GM21526 (cell line): ENCODE measurements at regions not wholly inside any gene's neighbourhood (a gene's known extent, or its start where the extent isn't known, plus 50 kb on each side); places are given as distances from the start of the nearest gene placed in this dataset.
"Not testable (repeated sequence)": the region's sequence is repeated elsewhere in the genome, so short reads cannot be mapped to it uniquely, and the experiment has no call there.

Source experiments
- ATAC-seq: cut with Tn5 transposase; IDR thresholded peaks from one replicate; pipeline ENCODE4 v1.9.1; 2021; ENCODE audit warnings: moderate library complexity; ENCODE audit not compliant: unreplicated experiment, low FRiP score

DNA sequence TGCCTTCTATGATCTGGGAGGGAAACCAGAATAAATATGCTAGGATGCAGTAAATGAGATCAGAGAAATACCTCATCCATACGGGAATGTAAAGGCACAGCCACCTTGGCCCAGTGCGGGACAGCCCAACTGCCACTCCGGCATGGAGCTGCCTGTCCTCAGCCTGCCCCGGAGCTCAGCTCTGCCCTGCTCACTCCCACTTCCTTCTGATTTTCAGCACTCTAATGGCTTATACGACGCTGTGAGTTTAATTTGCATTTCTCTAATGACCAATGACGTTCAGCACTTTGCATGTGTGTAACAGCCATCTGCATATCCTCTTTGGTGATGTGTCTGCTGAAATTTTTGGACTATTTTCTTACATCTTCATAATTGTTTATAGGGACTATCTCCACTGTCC, 172.5 kb upstream of the RAB6C start:
- no peak for ATAC-seq

DNA sequence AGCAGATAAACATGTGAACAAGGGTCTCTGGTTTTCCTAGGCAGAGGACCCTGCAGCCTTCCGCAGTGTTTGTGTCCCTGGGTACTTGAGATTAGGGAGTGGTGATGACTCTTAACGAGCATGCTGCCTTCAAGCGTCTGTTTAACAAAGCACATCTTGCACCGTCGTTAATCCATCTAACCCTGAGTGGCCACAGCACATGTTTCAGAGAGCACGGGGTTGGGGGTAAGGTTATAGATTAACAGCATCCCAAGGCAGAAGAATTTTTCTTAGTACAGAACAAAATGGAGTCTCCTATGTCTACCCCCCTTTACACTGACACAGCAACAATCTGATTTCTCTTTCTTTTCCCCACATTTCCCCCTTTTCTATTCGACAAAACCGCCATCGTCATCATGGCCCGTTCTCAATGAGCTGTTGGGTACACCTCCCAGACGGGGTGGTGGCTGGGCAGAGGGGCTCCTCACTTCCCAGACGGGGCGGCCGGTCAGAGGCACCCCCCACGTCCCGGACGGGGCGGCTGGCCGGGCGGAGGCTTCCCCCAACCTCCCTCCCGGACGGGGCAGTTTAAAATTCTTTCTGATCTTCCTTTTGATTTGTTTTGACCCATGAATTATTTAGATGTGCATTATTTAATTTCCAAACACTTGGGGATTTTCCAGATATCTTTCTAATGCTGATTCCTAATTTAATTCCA, 171.7 kb upstream of the RAB6C start:
- ATAC-seq, result not testable (repeated sequence)

DNA sequence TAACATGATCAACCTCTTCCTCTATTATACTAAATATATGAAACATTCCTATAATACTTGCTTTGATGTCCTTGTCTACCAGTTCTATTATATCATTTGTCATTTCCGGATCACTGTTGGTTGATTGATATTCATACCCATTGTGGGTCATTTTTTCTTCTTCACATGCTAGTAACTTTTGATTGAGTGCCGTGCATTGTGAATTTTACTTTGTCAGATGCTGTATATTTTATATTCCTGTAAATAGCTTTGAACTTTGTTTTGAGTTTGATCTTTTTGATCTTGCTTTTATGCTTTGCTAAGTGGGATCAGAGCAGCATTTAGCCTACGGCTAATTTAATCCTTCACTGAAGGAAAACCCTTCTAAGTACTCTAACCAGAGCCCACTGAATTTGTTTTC, 168.9 kb upstream of the RAB6C start:
- no peak for ATAC-seq

DNA sequence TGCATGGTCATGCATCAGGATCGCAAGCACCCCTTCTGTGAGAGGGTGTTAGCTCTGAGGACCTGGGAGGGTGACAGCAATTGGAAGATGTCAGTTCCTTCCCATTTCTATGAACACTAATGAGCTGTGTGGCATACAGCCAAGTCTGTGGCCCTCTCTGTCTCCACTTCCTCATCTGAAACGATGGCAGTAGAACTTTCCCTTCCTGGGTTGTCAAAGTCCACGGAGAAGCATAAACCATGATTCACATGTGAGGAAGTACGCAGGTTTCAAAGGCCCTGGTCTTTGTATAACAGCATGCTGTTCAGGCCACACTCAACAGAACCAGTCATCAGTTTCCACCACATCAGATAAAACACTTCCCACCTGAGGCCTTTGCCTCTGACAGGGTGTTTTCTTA, 167.4 kb upstream of the RAB6C start:
- no peak for ATAC-seq

DNA sequence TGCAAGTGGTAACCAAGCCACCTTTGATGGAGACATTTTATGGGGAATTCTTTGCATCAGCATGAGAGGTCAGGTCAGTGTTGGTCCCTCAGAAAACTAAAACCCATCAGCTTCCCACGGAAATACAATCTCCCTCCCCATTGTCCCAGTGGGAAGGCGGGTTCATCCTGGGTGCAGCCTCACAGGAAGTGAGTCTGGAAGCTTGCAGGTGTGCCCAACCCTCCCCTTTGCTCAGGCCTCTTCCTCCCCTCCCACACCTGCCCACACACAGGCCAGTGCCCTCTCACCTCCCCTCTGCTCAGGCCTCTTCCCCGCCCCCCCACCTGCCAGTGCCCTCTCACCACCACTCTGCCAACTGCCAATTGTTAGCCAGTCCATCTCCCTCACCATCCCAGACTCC, 166.8 kb upstream of the RAB6C start:
- no peak for ATAC-seq

DNA sequence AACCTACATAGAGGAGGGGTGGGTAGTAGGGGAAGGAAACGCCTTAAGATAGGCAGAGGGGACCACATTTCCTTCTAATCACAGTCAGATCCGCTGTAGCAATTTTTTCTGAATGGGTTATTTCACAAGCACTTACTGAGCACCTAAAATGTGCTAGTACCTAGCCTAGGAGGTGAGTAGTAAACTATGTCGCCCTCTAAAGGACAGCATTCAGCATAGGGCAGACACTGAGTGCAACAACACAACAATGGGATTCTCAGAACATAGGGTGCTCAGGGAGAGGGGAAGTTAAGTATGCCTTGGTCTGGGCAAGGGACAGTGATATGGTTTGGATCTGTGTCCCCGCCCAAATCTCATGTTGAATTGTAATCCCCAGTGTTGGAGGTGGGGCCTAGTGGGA, 166.1 kb upstream of the RAB6C start:
- ATAC-seq, result no peak

DNA sequence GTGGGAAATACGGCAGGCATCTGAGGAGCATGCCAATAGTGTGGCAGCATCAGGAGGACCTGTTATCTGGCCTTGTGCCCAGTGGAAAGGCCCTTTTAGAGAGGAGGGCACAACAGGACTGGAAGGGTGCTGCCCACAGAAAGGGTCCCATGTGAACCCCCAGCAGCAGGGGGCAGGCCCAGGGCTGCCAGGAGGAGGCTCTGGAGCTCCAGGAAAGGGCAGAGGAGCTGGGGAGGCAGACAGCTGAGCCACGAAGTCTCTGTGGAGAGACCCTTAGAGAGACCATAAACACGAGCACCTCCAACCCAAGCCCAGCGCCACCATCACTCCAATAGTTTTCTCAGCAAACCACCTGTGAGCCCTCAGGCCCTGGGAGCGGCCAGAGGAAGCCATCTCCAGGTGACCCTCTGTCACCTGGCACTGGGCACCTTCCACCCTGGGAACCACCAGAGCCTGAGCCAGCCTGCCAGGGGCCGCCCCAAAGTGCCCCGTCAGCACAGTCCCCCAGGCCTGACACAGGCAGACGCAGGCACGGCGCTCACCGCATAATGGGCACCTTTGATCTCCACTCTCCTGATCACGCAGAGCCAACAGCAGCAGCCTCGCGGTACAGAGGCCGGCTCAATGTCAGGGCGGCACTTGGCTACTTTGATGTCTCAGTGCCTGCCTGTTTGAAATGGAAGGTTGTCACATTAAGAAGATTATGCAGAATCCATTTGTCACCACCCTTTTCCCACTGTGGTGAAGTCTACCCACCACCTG, 162.5 kb upstream of the RAB6C start:
- ATAC-seq, result no peak

DNA sequence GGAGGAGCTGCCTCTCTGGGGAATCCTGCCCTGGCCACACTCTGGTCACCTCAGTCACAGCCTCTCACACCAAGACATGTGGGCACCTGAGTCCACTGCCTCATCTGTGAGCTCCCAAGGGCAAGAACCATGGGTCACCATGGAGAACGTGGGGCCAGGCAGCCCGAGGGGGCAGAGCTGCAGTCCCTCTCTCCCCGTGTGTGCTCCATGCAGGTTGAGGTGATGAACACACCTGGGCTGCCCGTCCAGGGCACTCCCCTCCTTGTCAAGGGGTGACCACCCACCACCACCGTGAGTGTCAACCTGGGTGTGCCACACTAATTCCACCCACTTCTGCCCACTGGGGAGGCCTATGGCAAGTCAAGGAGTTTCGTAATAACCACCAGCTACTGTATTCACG, 159.6 kb upstream of the RAB6C start:
- ATAC-seq, result no peak

DNA sequence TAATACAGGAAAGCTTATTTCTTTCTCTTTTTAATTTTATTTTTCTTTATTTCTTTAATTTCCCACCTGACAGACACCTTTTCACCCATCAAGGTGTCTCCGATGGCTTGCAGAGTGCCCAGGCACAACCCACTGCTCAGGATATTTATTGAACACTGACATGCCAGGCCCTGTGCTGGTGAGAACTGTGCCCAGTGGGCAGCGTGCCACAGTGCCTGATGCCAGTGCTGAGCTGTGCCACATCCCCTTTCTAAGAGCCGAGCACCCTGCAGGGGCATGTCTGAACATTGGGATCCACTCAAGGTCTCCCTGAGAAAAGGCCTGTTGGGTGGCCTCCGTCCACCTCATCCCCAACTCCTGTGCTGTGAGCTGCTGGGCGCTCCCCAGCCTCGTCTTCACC, 158.6 kb upstream of the RAB6C start:
- no peak for ATAC-seq

DNA sequence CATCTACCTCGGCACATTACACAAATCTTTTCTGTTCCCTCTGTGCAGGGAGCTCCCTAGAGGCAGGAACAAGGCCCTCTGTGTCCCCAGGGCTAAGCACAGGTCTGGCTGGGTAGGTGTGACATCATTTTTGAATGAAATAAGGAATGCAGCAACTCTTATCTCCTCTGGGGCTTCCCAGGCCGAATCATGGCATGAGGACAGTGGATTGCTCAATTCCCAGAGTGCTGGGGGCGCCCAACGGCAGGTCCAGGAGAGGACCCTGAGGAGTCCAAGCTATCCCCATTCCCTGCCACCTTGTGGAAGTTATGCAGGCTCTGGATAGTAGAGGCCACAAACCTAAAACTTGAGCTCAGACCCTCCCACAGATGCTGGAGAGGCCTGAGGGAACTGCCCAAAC, 158.0 kb upstream of the RAB6C start:
- ATAC-seq, result no peak

DNA sequence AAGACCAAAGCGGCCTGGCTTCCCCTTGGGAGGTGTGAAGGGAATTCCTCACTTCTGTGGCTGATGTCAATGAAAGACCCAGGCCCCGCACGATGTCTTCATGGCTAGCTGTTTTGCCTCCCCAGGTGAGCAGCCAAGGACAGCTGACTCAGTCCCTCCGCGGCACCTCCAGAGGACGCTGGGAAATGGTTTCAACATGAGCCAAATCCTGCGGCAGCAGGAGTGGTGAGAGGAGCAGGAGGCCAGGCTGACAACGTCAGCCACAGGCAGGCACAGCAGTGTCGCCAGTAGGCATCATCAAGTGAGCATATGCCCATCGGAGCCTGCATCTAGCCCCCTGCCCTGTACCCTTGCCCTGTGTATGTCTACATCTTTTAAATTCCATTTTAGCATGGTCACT, 156.4 kb upstream of the RAB6C start:
- ATAC-seq, result no peak

DNA sequence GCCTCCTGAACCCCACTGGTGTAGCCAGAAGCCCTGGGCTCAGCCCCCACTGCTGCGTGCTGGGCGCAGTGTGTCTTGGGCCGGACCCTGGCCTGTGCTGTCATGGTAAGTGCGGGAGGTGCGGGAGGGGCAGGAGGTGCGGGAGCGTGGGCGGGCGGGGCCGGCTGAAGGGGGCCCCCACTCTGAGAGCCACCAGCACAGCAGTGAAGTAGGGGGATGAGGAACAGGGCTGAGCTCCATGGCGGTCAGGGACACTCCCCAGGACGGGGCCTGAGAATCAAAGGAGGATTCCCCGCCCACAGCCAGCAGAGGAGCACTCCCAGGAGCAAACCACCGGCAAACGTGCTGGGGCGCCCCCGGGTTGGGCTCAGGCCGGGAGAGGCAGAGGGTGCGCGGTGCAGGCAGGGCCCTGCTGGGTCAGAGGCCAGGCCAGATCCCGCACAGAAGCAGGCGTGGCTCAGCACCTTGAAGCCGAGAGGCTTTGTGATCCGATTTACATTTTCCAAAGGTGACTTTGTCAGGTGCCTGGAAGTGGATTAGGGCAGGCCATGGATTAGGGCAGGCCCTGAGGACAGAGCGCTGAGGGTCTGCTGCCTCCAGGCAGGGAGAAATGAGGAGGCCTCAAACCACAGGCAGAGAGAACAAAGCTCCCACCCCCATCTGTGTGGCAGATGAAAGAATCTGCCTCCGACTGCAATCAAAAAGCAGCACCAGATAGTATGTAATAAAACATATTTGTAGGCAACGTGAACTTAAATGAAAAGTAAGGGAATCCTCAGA, 152.0 kb upstream of the RAB6C start:
- ATAC-seq, result no peak

DNA sequence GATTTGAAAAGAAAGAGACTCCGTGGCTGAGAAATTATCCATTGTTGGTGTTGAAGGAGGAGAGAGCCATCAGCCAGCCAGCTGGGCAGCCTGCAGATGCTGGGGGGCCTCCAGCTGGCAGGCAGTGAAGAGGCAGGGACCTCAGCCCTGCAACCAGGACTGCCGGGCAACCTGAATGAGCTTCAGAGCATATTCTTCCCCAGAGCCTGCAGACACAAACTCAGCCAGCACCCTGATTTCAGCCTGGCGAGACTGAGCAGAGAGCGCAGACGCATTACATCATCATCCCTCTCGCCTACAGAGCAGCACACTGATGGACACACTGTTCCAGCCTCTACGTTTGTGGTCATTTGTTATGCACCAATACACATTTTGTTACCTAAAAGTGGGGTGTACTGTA, 150.7 kb upstream of the RAB6C start:
- ATAC-seq, result no peak

DNA sequence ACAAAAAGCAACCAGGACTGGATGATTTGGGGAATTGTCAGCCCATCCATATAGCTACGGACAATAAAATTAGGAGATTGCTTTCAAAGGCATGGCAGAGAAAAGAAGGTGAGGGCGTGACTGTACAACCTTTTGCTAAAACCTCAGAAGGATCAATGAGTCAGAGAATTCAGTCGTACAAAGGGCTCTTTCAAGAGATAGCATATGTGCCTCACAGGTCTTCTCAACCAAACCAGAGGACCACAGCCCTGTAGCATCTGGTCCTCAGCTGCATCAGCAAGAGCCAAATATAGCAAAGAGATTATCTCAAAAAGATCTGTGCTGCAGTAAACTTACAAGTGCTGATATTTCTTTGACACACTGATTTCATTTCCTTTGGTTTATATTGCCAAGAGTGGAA, 149.9 kb upstream of the RAB6C start:
- no peak for ATAC-seq

DNA sequence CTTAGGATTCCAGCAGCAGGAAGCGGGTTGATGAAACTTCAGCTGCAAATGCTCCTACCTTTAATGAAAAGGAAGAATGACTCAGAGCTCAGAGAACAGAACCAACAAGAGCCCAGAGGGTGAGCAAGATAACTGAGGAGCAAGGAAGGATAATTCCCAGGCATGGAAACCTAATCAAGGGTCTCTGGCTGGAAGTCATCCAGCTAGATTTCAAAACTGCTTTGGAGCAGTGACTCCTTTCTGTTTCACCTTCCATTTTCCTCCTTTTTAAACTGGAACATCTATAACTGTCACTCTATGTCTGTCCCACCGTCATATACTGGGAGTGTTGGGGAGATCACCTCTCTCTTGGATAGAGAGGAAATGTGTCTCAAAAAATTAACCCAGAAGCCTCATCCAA, 148.4 kb upstream of the RAB6C start:
- ATAC-seq, result no peak

DNA sequence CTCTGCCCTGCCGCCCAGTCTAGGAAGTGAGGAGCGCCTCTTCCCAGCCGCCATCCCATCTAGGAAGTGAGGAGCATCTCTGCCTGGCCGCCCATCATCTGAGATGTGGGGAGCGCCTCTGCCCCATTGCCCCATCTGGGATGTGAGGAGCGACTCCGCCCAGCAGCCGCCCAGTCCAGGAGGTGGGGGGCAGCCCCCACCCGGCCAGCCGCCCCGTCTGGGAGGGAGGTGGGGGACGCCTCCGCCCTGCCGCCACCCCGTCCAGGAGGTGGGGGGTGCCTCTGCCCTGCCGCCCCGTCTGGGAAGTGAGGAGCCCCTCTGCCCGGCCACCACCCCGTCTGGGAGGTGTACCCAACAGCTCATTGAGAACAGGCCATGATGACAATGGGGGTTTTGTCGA, 146.0 kb upstream of the RAB6C start:
- ATAC-seq, result not testable (repeated sequence)

DNA sequence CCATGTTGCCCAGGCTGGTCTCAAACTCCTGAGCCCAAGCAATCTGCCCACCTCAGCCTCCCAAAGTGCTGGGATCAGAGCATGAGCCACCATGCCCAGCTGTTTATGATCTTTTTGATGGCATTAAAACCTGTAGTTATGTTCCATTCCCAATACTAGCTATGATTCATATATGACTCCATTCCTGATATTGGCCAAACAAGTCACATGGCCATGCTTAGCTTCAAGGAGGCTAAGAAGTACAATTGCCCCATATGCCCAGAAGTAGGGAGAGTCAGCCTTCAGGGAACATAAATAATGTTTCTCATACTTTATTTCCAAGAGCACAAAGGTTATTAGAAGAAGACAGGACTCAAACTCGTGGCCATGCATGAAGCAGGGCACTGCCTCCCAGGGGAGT, 132.4 kb upstream of the RAB6C start:
- no peak for ATAC-seq

DNA sequence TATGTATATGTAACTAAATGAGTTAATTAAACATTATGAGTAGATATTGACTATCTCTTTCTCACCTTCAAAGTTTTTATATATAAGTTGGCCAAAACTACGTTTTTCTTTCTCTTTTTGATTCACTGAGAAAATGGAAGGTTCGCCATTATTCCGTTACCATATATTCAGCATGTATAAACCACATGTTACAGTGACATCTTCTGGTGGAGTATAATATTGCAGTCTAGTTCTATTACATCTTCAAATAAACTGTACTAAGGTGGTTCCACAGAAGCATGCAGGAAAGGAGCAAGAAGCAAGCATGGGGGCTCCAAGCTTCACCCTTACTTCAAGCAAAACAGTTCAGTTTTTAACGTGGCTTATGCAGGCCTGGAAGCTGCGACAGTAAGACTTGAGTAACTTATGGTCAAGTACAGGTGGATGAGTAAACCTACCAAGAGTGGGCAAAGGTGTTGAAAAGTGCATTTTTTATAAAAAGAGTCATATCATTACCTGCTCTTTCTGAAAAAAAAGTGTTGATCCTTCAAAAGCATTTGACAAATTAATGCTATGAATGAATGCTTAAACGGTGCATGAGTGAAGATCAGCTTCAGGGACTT, 129.8 kb upstream of the RAB6C start:
- no peak for ATAC-seq

DNA sequence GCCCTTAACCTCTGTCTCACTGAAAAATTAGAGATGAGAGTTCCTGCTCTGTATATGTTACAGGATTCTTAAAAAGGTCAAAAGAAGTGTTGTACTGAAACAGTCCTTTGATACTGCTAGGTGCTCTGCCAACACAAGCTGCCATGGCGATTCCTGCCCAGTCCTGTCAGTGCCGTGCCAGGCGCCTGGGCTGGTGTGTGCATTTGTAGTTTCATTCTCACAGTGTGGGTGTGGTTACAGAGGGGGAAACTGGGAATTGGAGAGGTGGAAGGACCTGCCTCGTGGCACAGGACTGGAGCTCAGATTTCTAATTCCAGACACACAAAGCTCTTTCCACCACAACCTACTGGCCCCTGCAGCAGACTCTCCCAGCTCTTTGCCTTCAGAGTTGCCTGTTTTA, 122.3 kb upstream of the RAB6C start:
- no peak for ATAC-seq

DNA sequence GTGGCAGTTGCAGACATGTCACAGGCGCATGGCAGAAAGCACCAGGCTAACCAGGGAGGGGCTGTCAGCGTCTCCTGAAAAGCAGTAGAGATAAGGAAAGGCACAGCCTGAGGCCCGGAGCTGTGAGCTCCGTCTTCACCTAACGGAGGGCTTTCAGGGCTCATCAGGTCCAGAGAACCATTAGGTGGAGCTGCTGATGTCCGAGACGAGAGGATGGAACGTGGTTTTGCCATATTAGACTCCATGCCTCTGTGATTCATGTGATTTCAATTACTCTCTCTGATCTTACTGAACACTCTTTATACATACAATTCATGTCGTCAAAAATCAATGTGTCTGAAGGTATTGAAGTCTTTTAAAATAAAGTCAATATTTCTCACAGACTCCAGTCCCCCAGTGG, 120.3 kb upstream of the RAB6C start:
- ATAC-seq, result no peak

DNA sequence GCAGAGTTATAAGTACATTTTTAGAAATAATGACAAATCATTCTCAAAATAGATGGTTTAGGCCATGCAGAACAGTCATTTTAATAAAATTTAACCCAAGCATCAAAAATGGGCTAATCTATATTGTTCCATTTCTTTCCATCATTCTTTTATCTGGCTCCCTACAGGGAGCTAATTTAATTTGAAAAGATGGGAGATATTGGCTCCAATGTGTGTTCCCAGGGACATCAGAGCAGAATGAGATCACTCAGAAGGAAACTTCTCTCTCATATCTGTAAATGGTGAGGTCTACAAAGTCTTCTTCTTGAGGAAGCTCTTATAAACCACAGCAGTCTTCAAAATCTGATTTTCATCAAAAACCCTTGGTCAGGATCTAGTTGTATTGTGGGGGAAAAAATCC, 119.4 kb upstream of the RAB6C start:
- no peak for ATAC-seq
